NCI-H2107 treated with DMSO at 0.1 percent for 48 hours (cell line): ENCODE measurements at regions not wholly inside any gene's neighbourhood (a gene's known extent, or its start where the extent isn't known, plus 50 kb on each side); places are given as distances from the start of the nearest gene placed in this dataset.

Source experiments
- DNase-seq: peaks from one replicate; lab custom pipeline; 2025; ENCODE audit not compliant: unreplicated experiment; lab: John Stamatoyannopoulos, UW

DNA sequence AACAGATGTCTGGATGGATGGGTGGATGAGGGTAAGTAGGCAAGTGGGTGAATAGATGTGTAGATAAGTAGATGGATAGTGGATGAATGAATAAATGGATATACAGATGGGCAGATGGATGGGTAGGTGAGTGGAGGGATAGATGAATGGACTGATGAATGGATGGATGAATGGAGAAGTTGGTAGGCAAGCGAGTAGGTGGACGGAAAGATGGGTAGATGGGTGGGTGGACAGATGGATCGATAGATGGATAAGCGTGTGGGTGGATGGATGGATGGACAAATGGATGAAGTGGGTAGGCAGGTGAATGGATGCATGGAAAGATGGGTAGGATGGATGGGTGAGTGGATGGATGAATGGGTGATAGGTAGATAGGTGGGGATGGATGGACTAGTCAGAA, 393.2 kb downstream of the SHANK2 start:
- DNase-seq, result no peak

DNA sequence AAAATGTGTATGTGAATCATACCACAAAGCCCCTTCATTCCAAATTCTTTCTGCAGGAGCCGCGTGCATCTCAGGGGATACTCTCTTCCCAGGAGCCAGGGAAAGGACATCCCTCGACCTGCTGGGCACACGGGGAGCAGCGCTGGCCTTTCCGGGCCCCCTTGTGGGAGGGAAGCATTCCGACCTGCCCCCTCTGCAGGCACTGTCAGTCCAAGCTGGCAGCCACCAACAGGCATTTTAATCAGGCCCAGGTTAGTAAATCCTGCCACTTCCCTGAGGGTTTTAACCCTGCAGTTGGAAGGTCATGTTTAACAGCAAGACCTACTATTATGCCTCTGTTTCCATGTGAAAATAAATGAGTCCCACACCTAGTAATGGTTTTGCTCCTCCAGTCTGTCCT, 391.5 kb downstream of the SHANK2 start:
- DNase-seq, result no peak

DNA sequence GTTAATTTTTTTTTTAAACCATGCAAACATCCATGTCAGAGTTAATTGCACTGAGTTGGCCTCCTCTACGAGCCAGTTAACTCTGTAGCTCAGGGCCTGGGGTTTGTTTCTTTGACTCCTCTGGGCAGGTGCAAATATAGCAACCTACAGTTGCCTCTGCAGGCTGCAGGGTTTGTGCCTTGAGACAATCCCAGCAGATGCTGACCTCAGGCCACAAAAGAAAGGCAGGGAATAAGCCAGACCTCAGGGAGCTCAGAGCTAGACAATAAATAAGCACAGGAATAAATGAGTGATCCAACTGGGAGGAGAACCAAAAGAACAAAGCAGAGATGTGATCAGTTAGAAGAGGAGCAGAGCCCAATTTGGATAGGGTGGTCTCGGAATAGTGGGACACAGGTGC, 390.8 kb downstream of the SHANK2 start:
- DNase-seq, result peak; percentile 68

DNA sequence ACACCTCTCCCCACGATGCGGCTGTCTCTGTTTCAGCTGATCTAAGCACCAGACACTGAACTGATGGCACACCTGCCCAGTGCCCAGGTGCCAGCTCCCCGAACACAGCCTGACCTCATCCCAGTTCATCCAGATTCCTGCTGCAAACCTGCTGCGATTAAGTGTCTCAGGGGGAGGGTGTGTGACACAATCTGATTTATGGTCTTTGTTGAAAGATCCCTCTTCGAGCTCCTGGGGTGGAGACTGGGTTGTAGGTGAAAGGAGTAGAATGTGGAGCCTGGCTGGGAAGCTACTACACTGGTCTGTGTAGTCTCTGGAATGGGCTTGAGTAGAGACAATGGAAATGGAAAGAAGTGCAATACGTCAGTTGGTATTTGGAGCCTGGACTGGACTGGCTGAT, 390.3 kb downstream of the SHANK2 start:
- peak; percentile 80 for DNase-seq

DNA sequence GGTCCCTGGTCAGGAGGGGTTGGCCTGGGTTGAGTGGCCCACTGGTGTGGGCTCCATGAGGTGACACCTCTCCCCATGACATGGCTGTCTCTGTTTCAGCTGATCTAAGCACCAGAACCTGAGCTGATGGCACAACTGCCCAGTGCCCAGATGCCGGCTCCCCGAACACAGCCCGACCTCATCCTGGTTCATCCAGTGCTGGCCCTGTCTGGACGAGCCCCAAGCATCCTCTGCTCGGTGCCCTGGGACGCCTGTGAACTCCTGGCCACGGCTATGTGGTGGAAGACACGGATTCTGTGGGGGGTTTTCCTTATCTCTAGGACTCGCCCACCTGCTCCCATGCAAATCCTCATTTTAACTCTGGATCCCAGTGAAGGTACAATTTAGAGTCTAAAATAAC, 389.2 kb downstream of the SHANK2 start:
- DNase-seq, result no peak

DNA sequence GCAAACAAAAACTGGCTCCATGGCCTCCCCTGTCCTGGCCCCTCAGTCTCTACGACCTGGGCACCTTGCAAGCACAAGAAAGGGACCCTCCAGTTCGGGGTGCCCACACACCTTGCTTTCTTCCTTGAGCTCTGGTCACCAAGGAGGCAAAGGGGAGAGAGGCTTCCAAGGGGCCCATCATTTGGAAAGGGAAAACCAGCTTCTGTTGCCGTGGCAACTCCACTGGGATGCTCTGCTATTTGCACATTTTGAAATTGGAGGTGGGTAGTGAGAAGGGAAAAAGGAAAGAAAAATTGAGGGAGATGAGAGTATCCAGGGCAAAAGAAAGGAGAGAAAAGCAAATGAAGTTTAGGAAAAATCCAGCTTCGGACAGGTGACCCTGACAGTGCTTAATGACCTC, 388.4 kb downstream of the SHANK2 start:
- no peak for DNase-seq

DNA sequence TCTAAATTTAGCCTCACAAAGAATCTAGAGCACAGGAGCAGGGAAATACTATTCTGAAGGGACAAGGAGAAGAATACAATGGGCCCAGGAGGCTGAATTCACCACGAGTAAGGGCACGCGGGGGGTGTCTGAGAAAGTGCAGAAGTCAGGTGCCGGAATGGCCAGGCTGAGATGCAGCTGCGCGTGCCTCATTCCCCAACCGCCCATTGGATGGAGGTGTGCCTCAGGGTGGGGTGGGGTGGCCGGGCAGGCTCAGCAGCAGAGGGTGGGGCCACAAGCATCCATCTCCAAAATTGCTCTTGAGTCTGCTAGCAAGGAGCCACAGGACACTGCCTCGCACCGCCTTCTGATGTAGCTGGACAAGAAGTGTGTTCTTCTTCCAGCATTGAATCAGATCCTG, 387.0 kb downstream of the SHANK2 start:
- DNase-seq, result no peak

DNA sequence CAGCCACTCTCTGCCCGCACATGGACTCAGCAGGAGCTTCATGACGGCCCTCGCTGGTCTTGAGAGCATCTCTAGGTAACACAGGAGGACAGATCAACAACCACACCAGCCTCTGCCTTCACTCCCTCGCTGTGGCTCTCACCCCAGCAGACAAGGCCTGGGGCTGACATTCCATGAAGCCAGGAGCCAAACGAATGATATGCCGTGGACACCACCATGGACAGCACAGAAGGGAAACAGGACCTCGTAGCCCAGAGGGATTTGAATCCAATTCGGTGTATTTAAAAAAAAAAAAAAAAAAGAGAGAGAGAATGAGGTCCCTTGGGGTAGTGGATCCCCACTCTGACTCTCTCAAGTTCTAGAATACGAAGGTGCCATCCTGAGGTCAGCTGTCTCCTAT, 385.5 kb downstream of the SHANK2 start:
- no peak for DNase-seq

DNA sequence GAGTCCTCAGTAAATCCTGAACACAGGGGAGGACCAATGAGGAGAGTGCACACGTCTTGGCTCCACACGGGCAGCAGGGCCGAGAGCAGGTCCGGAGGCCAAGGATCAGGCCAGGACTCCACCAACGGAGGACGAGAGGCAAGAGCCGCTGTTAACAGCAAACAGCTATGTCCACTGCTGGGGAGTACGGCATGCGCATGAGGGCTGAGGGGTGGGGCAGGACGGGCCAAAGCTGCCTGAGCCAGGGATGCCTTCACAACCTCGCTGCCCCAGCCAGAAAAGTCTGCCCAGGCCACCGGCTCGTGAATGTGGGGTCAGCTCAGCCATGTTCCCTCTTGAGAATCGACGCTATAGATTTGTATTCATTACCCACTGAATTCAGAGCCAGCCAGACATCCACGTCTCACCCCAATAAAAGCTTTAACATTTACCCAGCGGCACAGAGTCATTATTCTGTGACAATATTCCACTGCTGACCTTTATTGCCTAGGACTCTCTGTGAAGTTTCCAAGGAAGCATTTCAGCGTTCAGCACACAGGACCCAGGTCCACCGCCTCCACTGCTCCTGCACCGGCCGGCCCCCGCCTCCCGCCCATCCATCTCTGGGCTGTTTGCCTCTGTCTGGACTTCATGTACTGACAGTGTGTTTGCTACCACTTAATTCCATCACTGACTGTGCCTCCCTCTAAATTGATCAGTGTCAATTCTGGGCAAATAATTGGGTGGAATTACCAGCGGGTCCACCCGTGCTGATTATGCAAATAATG, 384.9 kb downstream of the SHANK2 start:
- no peak for DNase-seq

DNA sequence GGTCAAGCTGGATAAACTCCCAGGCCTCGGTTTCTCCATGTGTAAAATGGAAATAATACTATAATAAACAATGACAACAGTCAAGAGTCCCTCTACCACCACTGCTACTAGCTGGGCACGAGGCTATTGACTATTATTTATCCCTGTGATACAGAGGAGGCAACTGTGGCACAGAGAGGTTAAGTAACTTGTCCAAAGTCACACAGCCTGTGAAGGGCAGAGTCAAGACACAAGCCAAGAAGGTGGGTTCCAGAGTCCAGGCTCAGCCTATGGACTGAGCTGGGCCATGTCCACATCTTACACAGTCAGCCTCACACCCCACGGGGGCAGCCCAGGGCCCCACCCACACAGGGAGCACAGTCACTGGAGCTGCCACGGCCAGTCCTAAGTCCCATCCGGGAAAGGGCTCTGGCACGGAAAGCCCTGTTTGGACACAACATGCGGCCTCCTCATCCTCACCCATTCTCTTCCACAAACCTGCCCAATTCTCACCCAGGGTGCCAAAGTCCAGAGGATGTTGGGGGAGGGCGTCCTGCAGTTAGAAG, 384.0 kb downstream of the SHANK2 start:
- DNase-seq, result no peak

DNA sequence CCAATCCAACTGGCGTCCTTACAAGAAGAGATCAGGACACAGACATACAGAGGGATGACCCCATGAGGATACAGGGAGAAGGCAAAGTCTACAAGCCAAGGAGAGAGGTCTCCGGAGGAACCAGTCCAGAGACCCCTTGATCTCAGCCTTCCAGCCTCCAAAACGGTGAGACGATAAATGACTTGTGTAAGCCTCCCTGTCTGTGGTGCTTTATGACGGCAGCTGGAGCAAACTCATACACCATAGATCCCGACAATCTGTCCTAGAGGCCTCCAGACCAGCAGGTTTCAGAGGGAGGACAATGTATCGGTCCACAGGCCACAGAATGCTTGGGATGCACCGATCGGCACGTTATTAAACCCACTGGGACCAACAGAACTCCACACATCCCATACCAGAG, 383.3 kb downstream of the SHANK2 start:
- no peak for DNase-seq

DNA sequence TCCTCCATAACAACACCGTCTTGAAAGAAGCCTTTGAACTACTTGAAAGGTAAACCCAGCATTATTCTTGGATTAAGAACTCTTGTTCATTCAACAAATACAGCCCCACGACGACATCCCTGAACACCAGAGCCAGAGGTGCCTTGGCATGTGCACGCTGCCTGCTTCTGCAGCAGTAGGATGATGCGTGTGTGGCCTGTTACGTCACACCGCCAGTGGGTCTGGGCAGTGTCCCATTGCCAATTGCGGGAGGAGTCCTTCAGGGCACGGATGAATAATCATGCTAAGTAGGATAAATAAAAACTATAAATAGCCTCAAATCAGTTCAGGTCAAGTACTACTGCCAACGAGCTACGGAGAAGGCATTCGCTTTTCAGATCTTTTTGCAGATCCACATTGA, 380.5 kb downstream of the SHANK2 start:
- no peak for DNase-seq

DNA sequence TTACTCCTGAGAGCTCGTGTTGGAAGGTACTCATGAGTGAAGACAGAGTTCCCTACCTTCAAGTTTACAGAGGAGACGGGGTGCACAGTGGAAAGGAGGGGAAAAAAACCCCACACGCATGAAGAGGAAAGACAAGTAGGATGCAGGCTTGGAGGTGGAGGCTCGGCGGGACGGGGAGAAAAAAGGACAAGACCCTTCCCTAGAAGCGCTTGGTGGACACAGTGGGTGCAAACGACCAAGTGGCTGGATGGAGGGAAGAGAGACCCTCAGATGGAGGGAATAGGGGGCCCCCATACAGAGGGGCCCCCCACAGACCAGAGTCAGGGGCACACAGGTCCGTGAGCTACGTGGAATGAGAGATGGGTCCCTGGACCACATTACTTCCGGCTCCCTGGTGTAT, 380.1 kb downstream of the SHANK2 start:
- no peak for DNase-seq

DNA sequence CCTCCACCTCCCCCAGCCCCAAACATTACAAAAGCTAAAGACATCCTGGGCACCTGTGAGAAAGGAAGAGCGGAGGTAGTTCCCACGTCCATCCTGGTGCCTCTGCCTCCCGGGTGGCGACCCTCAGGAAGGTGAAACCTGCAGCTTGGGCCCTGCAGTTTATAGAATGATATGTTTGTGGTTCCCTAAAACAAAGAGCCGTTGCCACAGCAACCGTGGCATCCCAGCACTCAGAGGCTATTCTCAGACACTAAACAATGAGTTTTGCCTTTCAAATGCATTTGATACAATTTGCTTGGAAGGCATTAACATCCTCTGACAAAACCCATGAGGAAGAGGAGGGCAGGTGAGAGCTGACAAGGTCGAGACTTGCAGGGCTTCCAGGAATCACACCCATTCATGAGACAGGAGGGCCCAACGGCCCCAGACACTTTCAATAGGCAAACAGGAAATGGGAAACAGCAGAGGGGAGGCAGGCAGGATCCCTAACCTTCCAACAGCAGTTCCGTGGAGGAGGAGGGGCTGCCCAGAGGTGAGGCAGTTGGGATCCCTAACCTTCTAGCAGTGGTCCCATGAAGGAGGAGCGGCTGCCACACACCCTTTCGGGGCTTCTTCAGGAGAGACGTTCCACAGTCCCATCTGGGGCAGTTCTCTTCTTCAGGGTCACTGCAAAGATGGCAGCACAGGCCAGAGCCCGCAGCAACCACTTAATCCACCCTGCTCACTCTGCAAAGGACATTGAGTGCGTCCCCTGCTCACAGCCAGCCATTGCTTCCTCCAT, 379.2 kb downstream of the SHANK2 start:
- peak; percentile 20 for DNase-seq

DNA sequence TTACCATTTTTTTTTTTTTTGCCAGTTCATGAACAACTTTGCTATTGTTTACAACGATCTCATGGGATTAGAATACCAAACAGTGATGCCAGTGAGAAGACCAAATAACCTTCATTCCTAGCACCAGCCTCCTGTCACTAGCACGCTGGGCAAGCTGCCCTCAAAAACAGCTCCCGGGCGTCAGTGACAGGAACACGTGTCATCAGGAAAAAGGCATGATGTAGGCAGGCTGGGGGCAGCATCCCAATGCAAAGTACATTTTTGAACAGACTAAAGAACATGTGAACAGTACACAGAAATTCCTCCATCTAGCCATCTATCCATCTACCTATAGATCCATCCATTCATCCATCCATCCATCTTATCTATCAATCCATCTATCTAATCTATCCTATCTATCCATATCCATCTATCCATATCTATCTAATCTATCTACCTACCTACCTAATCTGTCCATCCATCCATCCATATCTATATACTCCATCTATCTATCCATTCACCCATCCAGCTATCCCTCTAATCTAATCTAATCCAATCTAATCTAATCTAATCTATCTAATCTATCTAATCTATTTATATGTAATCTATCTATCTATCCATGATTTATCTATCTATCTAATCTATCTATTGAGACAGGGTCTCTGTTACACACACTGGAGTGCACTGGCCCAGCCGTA, 378.5 kb downstream of the SHANK2 start:
- no peak for DNase-seq

DNA sequence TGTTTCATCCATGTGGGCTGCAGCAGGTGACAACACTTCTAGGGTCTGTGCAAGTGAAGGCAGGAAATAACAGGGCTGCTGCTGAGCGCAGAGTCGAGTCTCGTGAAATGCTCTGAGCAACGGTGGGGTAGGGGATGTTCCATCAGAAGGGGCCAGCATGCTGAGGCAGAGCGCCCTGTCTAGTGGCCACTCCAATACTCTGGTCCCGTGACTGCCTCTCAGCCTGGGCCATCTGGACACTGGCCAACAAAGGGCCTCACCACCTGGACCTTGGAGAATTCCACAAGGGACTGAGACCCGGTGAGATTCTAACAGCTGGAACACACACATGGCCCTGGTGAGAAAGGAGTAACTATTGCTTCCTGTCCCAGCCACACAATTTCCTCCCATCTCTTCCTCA, 375.7 kb downstream of the SHANK2 start:
- no peak for DNase-seq

DNA sequence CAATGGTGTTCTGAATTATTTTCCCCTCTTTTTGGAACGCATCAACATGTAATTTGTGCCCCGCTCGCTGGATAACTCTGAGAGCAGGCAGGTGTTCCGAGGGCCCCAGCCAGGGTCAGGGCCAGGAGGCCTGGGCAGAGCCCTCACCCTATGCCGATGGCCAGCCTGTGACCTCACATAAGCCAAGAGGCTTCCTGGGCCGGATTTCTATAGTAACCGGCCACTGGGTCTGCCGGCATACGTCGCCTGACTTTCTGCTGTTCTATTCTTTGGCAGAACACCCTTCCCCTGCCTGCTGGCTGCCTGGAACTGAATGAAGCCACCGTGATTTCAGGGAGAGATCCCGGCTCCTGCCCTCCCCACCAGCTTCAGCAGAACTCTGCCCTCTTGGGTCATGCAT, 375.2 kb downstream of the SHANK2 start:
- DNase-seq, result no peak

DNA sequence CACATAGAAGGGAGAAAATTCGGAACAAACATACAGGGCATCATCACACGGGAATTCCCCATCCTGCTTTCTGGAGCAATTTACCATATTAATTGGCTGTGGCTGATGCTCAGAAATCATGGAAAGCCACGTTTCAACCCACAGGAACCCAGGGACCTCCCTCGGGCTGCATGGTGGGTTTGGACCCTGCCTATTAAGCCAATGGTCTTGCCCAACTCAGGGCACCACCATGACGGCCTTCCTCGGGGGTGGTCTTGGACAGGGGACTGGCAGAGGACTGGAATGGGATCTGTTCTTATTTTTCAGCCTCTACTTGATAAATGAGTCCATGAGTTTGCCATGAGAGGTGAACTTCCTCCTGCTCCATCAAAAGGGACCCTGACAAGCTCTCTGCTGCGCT, 374.0 kb downstream of the SHANK2 start:
- no peak for DNase-seq

DNA sequence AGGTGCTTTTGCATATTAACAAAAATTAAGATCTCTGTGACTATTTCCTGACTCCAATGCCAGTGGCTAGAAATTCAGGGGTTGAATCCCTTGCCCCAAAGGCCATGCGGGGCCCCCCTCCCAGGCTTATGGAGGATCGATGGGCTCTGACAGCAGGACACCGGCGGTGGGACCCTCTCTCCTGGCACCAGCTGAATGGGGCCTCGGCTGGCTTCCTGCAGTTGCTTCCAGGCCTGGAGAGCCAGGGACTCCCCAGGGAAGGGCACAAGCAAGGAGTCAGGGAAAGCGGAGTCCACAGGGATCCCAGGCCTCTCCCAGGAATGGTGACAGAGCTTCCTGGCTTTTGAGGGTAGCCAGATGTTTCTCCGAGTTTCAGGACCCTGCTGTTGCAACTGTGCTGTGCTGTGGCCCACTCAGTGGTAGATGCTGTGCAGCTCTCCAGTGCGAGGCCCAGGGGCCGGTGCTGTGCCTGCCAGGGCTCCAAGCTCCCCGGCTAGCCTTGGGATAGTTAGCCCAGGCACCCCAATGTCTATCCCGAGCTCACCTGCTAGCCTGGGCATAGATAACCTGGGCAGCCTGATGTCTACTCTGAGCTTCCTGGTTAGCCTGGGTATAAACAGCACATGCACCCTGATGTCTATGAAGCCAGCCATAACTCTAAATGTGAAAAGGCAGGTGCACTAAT, 372.6 kb downstream of the SHANK2 start:
- no peak for DNase-seq

DNA sequence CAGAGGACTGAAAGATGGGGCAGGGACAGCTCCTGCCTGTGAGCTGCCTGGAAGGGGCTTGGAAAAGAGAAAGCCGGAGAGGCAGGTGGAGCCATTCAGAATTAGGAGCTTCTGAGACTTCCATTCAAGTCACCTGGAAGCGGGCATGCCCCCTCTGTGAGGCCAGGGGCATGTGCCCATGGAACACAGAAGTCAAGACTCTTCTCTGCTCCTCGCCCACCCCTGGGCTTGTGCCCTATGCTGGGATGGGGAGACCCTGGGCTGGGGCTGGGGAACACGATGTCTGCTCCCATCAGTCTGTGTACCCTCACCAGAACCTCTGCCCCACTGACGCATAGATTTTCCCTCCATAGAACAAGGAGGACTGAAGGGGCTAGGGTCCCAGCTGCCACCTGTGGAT, 372.0 kb downstream of the SHANK2 start:
- no peak for DNase-seq
